Tibial nerve (tissue), 4 donors: ENCODE measurements at regions not wholly inside any gene's neighbourhood (a gene's known extent, or its start where the extent isn't known, plus 50 kb on each side); places are given as distances from the start of the nearest gene placed in this dataset.

Experiments used
- DNase-seq, 2 donors: peaks; one replicate each; pipeline ENCODE4 v3.0.0-alpha.2; 2019; ENCODE audit warnings: low spot score in 2 of 2
- H3K27ac ChIP-seq, 4 donors: fragments of 200-600 bp; sonication (generic) in 3 of 4; one replicate each; pipeline ENCODE4 v1.5.1; 2017 to 2019; ENCODE audit warnings: mild to moderate bottlenecking in 1 of 4
- H3K27me3 ChIP-seq, 2 donors: fragments of 200-600 bp; sonication (generic) in 1 of 2; one replicate each; pipeline versions ENCODE4 v1.5.1 to v1.6.0; 2017 to 2019
- H3K36me3 ChIP-seq, 3 donors: fragments of 200-600 bp; sonication (generic); one replicate each; pipeline ENCODE4 v1.5.1; 2018 to 2019
- H3K4me1 ChIP-seq, 4 donors: fragments of 200-600 bp; sonication (generic) in 3 of 4; one replicate each; pipeline ENCODE4 v1.5.1; 2017 to 2019
- H3K4me3 ChIP-seq, 4 donors: fragments of 200-600 bp; sonication (generic) in 3 of 4; one replicate each; pipeline ENCODE4 v1.5.1; 2017 to 2019; ENCODE audit warnings: mild to moderate bottlenecking in 1 of 4, moderate library complexity in 1 of 4
- H3K9me3 ChIP-seq, 4 donors: fragments of 200-600 bp; sonication (generic) in 3 of 4; one replicate each; pipeline ENCODE4 v1.5.1; 2017 to 2019
- EP300 ChIP-seq, 2 donors: sonication (generic); formaldehyde crosslinking; IDR thresholded peaks; one replicate each; pipeline ENCODE4 v1.6.1; 2017; ENCODE audit warnings: antibody characterized with exemption in 2 of 2, mild to moderate bottlenecking in 1 of 2
- POLR2A ChIP-seq, 2 donors: fragments of 450-650 bp; IDR thresholded peaks; one replicate each; pipeline ENCODE4 v1.6.1; 2017; ENCODE audit warnings: antibody characterized with exemption in 2 of 2, mild to moderate bottlenecking in 2 of 2, moderate library complexity in 2 of 2
- WGBS, 2 donors: methylation state at CpG; one replicate each; pipeline ENCODE4 v1.1.5; 2018; 5-methylcytosine and 5-hydroxymethylcytosine counted together
- TF ChIP-seq, protein P1 (sequence below), 5 experiments: fragments of 200-600 bp in 3 of 5; fragments of 450-650 bp in 2 of 5; sonication (generic) in 3 of 5; IDR thresholded peaks; one replicate each; pipeline ENCODE4 v1.5.1; 2016 to 2019; ENCODE audit warnings: antibody characterized with exemption in 5 of 5, mild to moderate bottlenecking in 3 of 5, moderate library complexity in 2 of 5

- no peak for DNase-seq
- H3K27ac ChIP-seq: no peak overlapping the region
- WGBS, 2 donors: 65 to 88% methylated on average over 4 of the region's 4 CpGs
- H3K4me3 ChIP-seq: no peak overlapping the region
- no peaks in the 10 kb centered on the region for H3K36me3 ChIP-seq
- no peaks in the 10 kb centered on the region for H3K27me3 ChIP-seq
- no peaks in the 10 kb centered on the region for H3K4me1 ChIP-seq
- no peaks in the 10 kb centered on the region for H3K9me3 ChIP-seq
- TF ChIP-seq, protein P1, sequence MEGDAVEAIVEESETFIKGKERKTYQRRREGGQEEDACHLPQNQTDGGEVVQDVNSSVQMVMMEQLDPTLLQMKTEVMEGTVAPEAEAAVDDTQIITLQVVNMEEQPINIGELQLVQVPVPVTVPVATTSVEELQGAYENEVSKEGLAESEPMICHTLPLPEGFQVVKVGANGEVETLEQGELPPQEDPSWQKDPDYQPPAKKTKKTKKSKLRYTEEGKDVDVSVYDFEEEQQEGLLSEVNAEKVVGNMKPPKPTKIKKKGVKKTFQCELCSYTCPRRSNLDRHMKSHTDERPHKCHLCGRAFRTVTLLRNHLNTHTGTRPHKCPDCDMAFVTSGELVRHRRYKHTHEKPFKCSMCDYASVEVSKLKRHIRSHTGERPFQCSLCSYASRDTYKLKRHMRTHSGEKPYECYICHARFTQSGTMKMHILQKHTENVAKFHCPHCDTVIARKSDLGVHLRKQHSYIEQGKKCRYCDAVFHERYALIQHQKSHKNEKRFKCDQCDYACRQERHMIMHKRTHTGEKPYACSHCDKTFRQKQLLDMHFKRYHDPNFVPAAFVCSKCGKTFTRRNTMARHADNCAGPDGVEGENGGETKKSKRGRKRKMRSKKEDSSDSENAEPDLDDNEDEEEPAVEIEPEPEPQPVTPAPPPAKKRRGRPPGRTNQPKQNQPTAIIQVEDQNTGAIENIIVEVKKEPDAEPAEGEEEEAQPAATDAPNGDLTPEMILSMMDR (IDR thresholded peaks at IDR 0.05): no peak
- TF ChIP-seq EP300 (IDR thresholded peaks at IDR 0.05): no peak
- TF ChIP-seq POLR2A (IDR thresholded peaks at IDR 0.05): no peak
These were observed 78.5 kb upstream of the RBMS3 start for GRCh38 chr3:29202378-29202777.

GRCh38 chr3:29203851-29204250 lies 77.0 kb upstream of the RBMS3 start:
- 95 to 97% methylated on average over 1 of the region's 1 CpG for WGBS, 2 donors
- no peaks in the 10 kb centered on the region for H3K27me3 ChIP-seq
- DNase-seq: no peak
- no peak for TF ChIP-seq EP300 (IDR thresholded peaks at IDR 0.05)
- TF ChIP-seq POLR2A (IDR thresholded peaks at IDR 0.05): no peak
- TF ChIP-seq, protein P1 (IDR thresholded peaks at IDR 0.05): no peak
- H3K4me3 ChIP-seq: no peak overlapping the region
- no peaks in the 10 kb centered on the region for H3K4me1 ChIP-seq
- H3K27ac ChIP-seq: no peak overlapping the region
- no peaks in the 10 kb centered on the region for H3K9me3 ChIP-seq
- no peaks in the 10 kb centered on the region for H3K36me3 ChIP-seq

GRCh38 chr3:29207427-29207826 lies 73.4 kb upstream of the RBMS3 start:
- Histone ChIP-seq H3K9me3 (no peaks in the 10 kb centered on the region), H3K4me3 (no peak overlapping the region), H3K27me3 (no peaks in the 10 kb centered on the region), H3K4me1 (no peaks in the 10 kb centered on the region), H3K27ac (no peak overlapping the region), H3K36me3 (no peaks in the 10 kb centered on the region)
- 30 to 39% methylated on average over 1 of the region's 1 CpG for WGBS, 2 donors
- no peak for DNase-seq
- TF ChIP-seq POLR2A (IDR thresholded peaks at IDR 0.05) (no peak), EP300 (IDR thresholded peaks at IDR 0.05) (no peak)
- TF ChIP-seq, protein P1 (IDR thresholded peaks at IDR 0.05): no peak

DNA sequence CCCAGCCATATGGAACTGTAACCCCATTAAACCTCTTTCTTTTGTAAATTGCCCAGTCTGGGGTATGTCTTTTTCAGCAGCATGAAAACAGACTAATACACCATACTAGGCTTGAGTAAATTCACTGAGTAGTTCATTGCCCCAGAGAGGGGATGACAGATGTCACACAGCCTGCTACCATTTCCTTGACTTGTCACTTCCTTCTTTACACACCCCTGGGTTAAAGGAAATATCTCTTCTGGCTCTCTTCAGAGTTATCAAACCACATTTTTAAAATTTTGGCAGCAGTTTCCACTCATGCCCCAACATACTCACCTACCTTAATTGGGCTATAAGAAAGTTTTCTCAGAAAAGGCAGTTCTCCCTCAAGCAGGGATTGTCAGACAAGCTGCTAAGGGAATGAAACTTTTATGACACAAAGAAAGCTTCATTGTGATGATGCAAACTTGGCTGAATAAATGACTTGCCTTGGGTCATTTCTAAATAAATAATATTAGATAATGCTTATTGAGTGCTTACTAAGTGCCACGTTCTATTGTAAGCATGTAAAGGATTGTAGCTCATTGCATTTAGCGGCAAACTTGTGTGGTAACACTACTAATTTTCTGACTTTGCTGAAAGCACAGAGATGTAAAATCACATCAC lies 68.0 kb upstream of the RBMS3 start:
- H3K27me3 ChIP-seq: no peaks in the 10 kb centered on the region
- H3K4me3 ChIP-seq: no peak overlapping the region
- no peaks in the 10 kb centered on the region for H3K4me1 ChIP-seq
- no peak for DNase-seq
- no peak overlapping the region for H3K27ac ChIP-seq
- H3K9me3 ChIP-seq: no peaks in the 10 kb centered on the region
- WGBS, 2 donors: 67 to 71% methylated on average over 2 of the region's 2 CpGs
- H3K36me3 ChIP-seq: no peaks in the 10 kb centered on the region
- TF ChIP-seq EP300 (IDR thresholded peaks at IDR 0.05): no peak
- TF ChIP-seq POLR2A (IDR thresholded peaks at IDR 0.05): no peak
- TF ChIP-seq, protein P1 (IDR thresholded peaks at IDR 0.05): no peak

GRCh38 chr3:29214009-29214658 lies 66.7 kb upstream of the RBMS3 start:
- Histone ChIP-seq H3K36me3 (no peaks in the 10 kb centered on the region), H3K4me3 (no peak overlapping the region), H3K27ac (no peak overlapping the region), H3K9me3 (no peaks in the 10 kb centered on the region), H3K4me1 (no peaks in the 10 kb centered on the region), H3K27me3 (no peaks in the 10 kb centered on the region)
- 91 to 93% methylated on average over 4 of the region's 4 CpGs for WGBS, 2 donors
- no peak for DNase-seq
- TF ChIP-seq, protein P1 (IDR thresholded peaks at IDR 0.05): no peak
- TF ChIP-seq EP300 (IDR thresholded peaks at IDR 0.05) (no peak), POLR2A (IDR thresholded peaks at IDR 0.05) (no peak)
